ENCODE measurements at regions not wholly inside any gene's neighbourhood (a gene's known extent, or its start where the extent isn't known, plus 50 kb on each side); places are given as distances from the start of the nearest gene placed in this dataset.

DNA sequence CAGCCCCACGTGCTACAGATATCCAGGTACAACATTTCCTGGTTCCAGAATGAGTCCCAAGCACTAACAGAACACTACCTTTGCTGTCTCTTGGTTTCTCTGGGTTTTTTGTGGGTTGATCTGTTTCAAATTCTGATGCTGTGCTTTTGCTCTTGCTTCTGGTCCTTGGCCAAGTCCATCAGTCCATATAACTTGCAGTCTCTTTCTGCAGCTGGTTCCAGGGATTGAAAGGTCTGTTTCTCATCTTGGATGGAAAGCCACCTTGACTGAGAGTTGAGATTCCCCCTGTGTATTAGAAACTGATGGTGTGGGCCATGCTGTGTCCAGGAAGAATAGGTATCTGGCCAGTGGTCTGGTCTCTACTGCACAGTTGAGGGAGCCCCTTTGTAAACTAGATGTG is 171.1 kb downstream of the JCAD start:
- H3K4me1 Mint-ChIP-seq (ENCODE audit: low read depth, unreplicated experiment), result peaks cover 19% of the 10 kb centered on the region
- no peak for DNase-seq
- H3K27me3 ChIP-seq (replicated peaks; ENCODE audit: control insufficient read depth, insufficient read depth, low read length), result no peaks in the 10 kb centered on the region
- no peaks in the 10 kb centered on the region for H3K27me3 Mint-ChIP-seq (ENCODE audit: insufficient read depth, unreplicated experiment)
- intact Hi-C loops (cut with micrococcal nuclease; ENCODE audit: unreplicated experiment), result no loop called here
- no peak overlapping the region for H3K4me3 ChIP-seq (ENCODE audit: low read depth, low read length)
- H3K9me3 Mint-ChIP-seq (ENCODE audit: unreplicated experiment), result no peaks in the 10 kb centered on the region
- no peaks in the 10 kb centered on the region for H3K36me3 ChIP-seq (ENCODE audit: control insufficient read depth, insufficient read depth, low read length)
- ChIA-PET CTCF (no interaction called here), POLR2A (no interaction called here)
- no TSS peak for BruUV-seq (replicated peaks)
- H3K36me3 Mint-ChIP-seq (ENCODE audit: insufficient read depth, unreplicated experiment), result no peaks in the 10 kb centered on the region
- H3K9me3 ChIP-seq, result no peaks in the 10 kb centered on the region
- H3K4me1 ChIP-seq, result peaks cover 19% of the 10 kb centered on the region
- TF ChIP-seq, protein P1, sequence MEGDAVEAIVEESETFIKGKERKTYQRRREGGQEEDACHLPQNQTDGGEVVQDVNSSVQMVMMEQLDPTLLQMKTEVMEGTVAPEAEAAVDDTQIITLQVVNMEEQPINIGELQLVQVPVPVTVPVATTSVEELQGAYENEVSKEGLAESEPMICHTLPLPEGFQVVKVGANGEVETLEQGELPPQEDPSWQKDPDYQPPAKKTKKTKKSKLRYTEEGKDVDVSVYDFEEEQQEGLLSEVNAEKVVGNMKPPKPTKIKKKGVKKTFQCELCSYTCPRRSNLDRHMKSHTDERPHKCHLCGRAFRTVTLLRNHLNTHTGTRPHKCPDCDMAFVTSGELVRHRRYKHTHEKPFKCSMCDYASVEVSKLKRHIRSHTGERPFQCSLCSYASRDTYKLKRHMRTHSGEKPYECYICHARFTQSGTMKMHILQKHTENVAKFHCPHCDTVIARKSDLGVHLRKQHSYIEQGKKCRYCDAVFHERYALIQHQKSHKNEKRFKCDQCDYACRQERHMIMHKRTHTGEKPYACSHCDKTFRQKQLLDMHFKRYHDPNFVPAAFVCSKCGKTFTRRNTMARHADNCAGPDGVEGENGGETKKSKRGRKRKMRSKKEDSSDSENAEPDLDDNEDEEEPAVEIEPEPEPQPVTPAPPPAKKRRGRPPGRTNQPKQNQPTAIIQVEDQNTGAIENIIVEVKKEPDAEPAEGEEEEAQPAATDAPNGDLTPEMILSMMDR (IDR thresholded peaks at IDR 0.05; ENCODE audit: insufficient read depth in 1 of 2, low read depth in 1 of 2, low read length in 1 of 2, severe bottlenecking in 1 of 2, unreplicated experiment in 1 of 2), result no peak
- H3K4me3 Mint-ChIP-seq (ENCODE audit: unreplicated experiment), result no peak overlapping the region
- no peak overlapping the region for H3K27ac Mint-ChIP-seq (ENCODE audit: unreplicated experiment)

DNA sequence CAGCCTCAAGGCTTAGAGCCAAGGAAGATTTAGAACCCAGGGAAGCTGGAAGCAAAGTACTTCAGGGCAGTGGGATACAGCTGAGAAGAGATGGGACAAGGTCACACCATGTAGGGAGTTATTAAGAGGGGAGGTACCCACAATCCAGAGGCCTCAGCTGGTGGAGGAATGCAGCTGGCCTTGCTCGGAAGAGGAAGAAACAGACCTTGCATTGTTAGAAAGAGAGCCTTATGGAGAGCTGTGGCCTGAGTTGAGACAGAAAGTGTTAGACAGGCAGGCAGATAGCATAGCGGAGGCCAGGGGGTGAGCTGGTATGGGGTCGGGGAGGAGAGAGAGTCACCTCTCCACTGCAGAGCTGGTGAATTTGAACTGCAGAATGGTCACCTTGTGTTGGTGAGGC is 173.1 kb downstream of the JCAD start:
- no TSS peak for BruUV-seq (replicated peaks)
- H3K9me3 ChIP-seq, result no peaks in the 10 kb centered on the region
- no peaks in the 10 kb centered on the region for H3K27me3 Mint-ChIP-seq (ENCODE audit: insufficient read depth, unreplicated experiment)
- POLR2A ChIA-PET, result no interaction called here
- H3K36me3 ChIP-seq (ENCODE audit: control insufficient read depth, insufficient read depth, low read length), result no peaks in the 10 kb centered on the region
- no peak for DNase-seq
- TF ChIP-seq, protein P1 (IDR thresholded peaks at IDR 0.05; ENCODE audit: insufficient read depth in 1 of 2, low read depth in 1 of 2, low read length in 1 of 2, severe bottlenecking in 1 of 2, unreplicated experiment in 1 of 2), result no peak
- peaks cover 36% of the 10 kb centered on the region for H3K4me1 ChIP-seq
- intact Hi-C loops (cut with micrococcal nuclease; ENCODE audit: unreplicated experiment), result no loop called here
- CTCF ChIA-PET, result no interaction called here
- H3K4me3 Mint-ChIP-seq (ENCODE audit: unreplicated experiment), result no peak overlapping the region
- no peaks in the 10 kb centered on the region for H3K9me3 Mint-ChIP-seq (ENCODE audit: unreplicated experiment)
- H3K4me3 ChIP-seq (ENCODE audit: low read depth, low read length), result no peak overlapping the region
- no peaks in the 10 kb centered on the region for H3K36me3 Mint-ChIP-seq (ENCODE audit: insufficient read depth, unreplicated experiment)
- H3K27me3 ChIP-seq (replicated peaks; ENCODE audit: control insufficient read depth, insufficient read depth, low read length), result no peaks in the 10 kb centered on the region
- peak overlapping the region; percentile 3 for H3K27ac Mint-ChIP-seq (ENCODE audit: unreplicated experiment)
- peaks cover 25% of the 10 kb centered on the region for H3K4me1 Mint-ChIP-seq (ENCODE audit: low read depth, unreplicated experiment)

DNA sequence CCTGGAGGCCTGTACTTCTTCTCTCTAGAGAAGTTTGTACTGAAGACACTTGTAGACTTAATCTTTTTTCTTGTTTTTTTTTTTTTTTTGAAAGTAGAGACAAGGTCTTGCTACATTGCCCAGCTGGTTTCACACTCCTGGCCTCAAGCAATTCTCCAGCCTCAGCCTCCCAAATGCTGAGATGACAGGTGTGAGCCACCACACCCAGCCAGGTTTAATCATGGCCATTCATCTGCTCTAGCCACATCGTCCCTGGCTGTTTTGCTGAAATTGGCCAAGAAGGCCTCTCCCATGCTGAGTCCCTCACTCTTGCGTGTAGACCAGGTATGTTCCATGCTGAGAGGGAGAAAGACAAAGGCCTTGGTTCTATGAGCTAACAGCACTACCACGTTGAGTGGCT is 176.2 kb downstream of the JCAD start:
- no peak overlapping the region for H3K4me3 ChIP-seq (ENCODE audit: low read depth, low read length)
- no peak for DNase-seq
- Mint-ChIP-seq H3K9me3 (ENCODE audit: unreplicated experiment) (no peaks in the 10 kb centered on the region), H3K4me1 (ENCODE audit: low read depth, unreplicated experiment) (peaks cover 25% of the 10 kb centered on the region), H3K27ac (ENCODE audit: unreplicated experiment) (no peak overlapping the region), H3K4me3 (ENCODE audit: unreplicated experiment) (no peak overlapping the region), H3K27me3 (ENCODE audit: insufficient read depth, unreplicated experiment) (no peaks in the 10 kb centered on the region), H3K36me3 (ENCODE audit: insufficient read depth, unreplicated experiment) (no peaks in the 10 kb centered on the region)
- ChIA-PET POLR2A (no interaction called here), CTCF (interaction anchor here (0.6 kb wide), 1 partner anchor 162 kb away, joined by 11 read pairs; no protein-coding TSS in a partner anchor)
- H3K27me3 ChIP-seq (replicated peaks; ENCODE audit: control insufficient read depth, insufficient read depth, low read length), result no peaks in the 10 kb centered on the region
- intact Hi-C loops (cut with micrococcal nuclease; ENCODE audit: unreplicated experiment), result no loop called here
- peaks cover 32% of the 10 kb centered on the region for H3K4me1 ChIP-seq
- H3K9me3 ChIP-seq, result no peaks in the 10 kb centered on the region
- no TSS peak for BruUV-seq (replicated peaks)
- no peaks in the 10 kb centered on the region for H3K36me3 ChIP-seq (ENCODE audit: control insufficient read depth, insufficient read depth, low read length)
- TF ChIP-seq, protein P1 (IDR thresholded peaks at IDR 0.05; ENCODE audit: insufficient read depth in 1 of 2, low read depth in 1 of 2, low read length in 1 of 2, severe bottlenecking in 1 of 2, unreplicated experiment in 1 of 2), result no peak

All from Caco-2 (cell line).